Stimulated activated naive CD4-positive, alpha-beta T cell treated with Interleukin-2 at 50 U/mL for 16 hours (primary cell): ENCODE measurements at regions not wholly inside any gene's neighbourhood (a gene's known extent, or its start where the extent isn't known, plus 50 kb on each side); places are given as distances from the start of the nearest gene placed in this dataset.
"Not testable (repeated sequence)": the region's sequence is repeated elsewhere in the genome, so short reads cannot be mapped to it uniquely, and the experiment has no call there.

ENCODE experiments used
- DNase-seq: peaks from one replicate; lab custom pipeline; 2025; lab: John Stamatoyannopoulos, UW

DNA sequence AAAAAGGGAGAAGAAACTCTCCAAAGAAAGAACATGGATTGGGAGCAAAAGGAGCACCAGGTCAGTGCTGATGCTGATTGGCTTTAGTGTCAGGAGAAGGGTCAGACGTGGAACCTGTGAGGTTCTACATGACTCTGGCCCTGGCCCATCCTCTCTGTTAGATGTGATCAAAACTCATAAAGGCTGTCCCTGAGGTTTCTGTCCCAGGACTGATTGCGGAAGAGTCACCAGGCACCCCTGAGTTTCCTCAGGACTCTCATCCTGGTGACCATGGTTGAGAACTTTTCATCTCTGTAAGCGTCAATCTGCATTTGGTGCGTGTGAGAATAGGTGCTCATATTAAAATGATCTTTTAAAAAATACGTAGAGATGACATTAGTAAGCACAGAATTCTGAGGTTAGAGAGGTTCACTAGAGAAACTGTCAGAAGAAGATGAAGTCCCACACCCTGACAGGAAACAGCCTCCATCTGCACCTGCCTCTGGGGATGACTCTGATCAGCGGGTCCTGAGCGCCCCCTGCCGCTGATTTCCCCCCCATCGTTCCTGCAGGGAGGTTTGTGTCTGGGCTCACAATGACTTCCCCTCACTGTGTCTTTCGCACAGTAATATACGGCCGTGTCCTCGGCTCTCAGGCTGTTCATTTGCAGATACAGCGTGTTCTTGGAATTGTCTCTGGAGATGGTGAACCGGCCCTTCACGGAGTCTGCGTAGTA, 741.8 kb downstream of the TMEM121 start:
- DNase-seq = peak; percentile 41

DNA sequence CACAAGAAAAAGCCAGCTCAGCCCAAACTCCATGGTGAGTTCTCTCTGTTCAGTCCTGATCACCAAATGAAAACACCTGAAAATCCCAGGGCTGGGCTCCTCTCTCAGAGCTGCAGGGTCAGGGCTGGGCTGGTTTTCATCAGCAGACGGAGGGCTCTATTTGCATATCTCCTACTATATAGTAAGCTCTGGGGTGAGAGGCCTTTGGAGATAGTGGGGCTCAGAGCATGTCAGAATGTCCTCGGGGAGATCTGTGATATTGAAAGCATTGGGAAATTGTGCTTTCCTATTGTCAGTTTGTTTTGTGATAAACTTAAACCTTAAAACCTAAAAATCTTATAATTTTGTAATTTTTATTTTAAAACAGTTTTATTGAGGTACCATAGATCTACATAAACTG, 742.6 kb downstream of the TMEM121 start:
- no peak for DNase-seq

GRCh38 chr14:106269451-106270204, 743.2 kb downstream of the TMEM121 start:
- DNase-seq = no peak

DNA sequence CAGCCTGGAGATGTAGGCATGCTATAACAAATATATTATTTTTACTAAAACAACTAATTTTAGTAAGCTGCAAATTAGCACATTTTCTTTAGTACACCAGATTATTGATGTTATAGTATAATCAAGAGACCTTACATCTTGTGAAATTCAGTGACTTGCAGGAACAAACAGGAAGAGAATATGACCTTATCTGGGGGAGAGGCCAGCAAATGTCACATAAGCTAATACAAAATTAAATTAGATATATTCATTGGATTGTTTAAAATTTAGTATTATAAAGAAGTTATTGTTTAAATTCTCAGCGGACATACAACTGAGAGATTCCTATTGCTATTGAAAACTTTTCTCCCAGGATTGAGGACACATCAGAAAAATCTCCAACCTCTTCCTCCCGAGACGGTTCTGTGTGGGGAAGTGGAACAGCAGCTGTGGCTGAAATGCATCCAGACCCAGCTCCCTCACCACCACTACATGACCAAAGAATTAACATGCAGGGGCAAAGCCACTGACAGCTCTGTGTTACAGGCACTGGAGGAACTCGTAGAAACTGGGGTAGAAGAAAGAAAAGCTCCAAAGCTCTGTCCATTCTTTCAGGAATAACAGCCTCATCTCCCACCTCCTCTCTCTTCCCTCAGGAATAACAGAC, 744.2 kb downstream of the TMEM121 start:
- DNase-seq = not testable (repeated sequence)

GRCh38 chr14:106276326-106277267, 750.2 kb downstream of the TMEM121 start:
- no peak for DNase-seq

- no peak for DNase-seq
These were observed 751.1 kb downstream of the TMEM121 start for GRCh38 chr14:106277503-106277902.

- no peak for DNase-seq
These were observed 754.5 kb downstream of the TMEM121 start for GRCh38 chr14:106280876-106281275.

DNA sequence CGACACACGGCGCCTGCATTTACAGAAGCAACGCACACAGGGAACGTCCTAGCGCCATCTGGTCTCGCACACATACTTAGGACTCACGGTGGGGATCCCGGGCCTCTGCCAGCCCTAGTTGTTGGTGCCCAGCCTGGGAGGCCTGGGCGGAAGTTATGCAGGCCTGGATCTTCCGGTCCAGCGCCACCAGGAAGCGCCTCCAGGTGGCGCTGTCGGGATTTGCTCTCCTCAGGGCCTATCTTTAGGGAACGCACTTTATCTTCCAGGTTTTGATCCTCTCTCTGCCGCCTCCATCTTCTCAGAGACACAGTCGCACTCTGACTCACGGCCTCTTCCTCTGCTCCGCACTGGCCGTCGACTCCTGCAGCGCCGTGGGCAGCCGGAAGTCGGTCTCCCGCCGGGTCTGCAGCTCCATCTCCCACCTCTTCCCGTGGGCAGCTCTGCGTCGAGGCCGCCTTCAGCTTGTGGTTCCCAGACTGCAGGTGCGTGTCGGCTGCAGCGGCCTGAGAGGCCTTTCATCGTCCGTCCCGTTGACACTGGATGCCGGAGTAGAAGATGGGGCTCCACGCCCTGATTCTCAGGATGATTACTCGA, 760.4 kb downstream of the TMEM121 start:
- no peak for DNase-seq

GRCh38 chr14:106287506-106287905, 761.1 kb downstream of the TMEM121 start:
- no peak for DNase-seq

DNA sequence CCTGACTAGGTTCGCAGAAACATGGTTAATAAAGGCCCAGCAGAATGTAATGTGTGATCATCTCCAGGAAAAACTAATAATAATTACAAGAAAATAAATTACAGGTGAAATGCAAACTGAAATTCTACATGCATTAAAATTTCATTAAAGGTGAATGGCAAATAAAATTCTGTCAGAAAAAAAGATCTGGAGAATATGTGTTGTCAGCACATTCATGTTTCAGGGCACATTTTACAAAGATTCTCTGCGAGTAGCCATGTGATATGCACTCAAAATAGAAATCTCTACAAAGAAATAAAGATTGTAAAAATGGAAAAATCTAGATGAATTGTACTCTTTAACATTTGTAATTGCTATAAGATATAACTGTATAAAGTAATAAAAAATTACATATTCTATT, 765.2 kb downstream of the TMEM121 start:
- no peak for DNase-seq

DNA sequence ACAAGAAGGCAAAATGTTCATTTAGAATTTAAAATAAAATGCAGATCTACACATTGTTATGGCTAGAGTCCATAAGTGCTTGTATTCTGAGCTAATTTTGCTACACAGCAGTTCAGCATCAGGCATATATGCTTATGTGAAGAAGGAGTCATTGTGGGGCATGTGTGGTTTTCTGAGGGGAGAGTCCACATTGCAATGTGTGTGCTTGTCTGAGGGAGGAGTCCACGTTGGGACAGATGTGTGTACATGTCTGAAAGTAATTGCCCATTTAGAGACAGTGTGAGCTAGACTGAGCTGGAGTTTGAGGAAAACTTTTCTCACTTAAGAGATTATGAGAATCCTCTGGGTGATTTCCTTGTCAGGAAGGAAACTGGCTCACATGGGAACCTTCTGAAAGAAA, 767.9 kb downstream of the TMEM121 start:
- DNase-seq = no peak

DNA sequence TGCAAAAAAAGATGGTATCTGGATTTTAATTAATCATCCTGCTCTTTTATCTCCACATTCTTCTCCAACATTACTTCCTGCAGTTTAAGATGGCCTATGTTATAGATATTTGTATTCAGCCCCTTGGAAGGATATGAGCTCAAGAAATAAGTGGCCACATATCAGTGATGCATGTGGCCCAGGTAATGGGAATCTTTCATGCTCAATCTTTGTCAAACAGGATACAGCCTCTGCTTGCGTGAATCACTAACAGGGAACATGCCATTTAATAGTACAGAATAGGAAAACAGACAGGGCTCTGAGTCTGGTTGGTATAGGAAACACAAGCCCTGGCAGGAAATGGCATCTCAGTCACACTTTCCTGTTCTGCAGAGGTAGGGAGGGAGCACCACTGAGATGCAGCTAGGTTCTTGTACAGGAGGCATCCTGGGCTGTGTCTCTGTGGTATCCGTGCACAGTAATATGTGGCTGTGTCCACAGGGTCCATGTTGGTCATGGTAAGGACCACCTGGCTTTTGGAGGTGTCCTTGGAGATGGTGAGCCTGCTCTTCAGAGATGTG, 774.6 kb downstream of the TMEM121 start:
- not testable (repeated sequence) for DNase-seq

DNA sequence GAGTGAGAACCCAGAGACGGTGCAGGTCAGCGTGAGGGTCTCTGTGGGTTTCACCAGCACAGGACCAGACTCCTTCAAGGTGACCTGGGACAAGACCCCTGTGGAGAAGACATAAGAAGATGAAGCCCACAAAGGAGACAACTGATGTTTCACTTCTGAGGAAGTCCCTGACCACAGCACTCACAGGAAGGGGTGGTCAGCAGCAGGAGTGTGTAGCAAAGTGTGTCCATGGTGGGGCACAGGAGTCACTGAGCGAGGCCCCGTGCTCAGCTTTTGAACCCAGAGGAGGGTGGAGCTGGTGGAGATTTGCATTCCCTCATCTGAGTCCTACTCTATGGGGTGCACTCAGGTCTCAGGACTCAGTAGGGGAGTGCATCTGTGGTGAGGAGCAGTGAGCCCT, 775.2 kb downstream of the TMEM121 start:
- not testable (repeated sequence) for DNase-seq

DNA sequence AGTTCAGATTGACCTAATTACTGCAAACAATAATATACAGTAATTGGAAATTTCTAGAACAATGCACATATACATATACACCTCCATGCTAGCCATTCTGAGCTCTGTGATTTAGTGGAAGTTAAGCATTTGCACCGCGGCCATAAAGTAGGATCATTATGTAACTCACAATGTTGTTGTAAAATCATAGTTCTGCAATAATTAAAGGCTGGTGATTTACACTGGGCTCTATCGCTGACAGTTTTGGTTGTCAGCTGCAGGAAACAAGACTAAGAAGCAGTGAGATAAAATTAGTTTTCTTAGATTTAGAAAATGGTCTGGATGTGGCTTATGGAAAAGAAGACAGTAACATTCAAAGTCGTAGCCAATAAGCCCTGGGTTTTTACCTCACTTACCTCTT, 776.3 kb downstream of the TMEM121 start:
- DNase-seq = no peak

- DNase-seq = no peak
These were observed 777.9 kb downstream of the TMEM121 start for GRCh38 chr14:106304271-106304670.

- peak; percentile 58 for DNase-seq
These were observed 782.5 kb downstream of the TMEM121 start for GRCh38 chr14:106308839-106309389.

DNA sequence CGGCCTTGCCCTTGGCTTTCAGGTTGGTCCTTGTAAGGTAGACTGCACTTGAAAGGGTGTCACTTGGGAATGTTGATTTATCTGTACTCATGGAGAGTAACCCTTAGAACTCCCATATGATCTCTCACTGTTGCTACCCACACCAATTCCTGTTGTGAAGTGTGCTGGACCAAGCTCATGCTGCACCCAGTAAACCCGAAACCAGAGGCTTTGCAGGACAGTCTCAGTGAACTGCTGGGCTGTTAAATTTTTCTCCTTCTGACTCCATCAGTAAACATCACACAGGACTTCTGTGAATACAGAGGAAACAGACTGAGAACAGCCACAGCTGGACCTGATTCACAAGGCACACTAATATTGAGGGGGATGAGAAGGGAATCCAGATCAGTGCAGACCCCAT, 783.0 kb downstream of the TMEM121 start:
- DNase-seq = no peak

GRCh38 chr14:106315436-106315835, 789.1 kb downstream of the TMEM121 start:
- DNase-seq = no peak

- no peak for DNase-seq
These were observed 791.2 kb downstream of the TMEM121 start for GRCh38 chr14:106317593-106317992.

DNA sequence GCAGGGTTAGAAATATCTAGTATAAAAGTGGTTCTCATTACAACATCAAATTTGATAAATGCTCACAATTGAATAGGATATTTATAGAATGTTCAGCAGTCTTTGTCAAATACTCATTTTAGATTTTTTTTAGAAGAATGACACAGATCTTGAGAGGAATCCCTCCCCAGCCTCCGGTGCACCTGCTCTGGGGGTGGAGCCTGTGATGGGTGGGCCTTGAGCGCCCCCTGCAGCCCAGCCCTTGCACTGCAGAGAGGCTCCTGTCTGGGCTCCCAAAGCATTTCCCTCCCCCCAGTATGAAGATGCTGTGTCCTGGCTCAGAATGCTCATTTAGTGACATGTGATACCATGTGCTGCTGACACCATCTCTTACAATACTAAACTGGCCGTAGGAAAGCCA, 792.3 kb downstream of the TMEM121 start:
- peak; percentile 13 for DNase-seq

- peak; percentile 22 for DNase-seq
These were observed 797.6 kb downstream of the TMEM121 start for GRCh38 chr14:106323970-106324369.
